ENCODE measurements at regions not wholly inside any gene's neighbourhood (a gene's known extent, or its start where the extent isn't known, plus 50 kb on each side); places are given as distances from the start of the nearest gene placed in this dataset.

DNA sequence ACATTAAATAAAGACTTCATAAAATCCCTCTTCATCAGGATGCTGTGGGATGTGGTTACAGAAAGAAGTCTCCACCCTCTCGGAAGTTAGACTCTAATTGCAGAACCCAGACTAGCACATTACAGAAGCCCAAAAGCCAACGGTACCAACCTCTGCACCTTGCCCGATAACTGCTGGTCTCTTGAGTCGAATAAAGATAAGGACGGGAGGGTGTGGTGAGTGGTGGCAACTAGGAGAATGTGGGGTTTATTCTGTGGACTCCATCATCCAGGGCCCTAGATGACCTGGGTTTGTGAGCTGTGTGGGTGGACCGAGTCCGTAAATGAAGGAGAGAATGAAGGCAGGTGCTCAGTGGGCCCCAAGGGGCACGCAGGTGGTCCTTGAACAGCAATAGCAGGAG, 462.8 kb upstream of the ID2 start:
- TF ChIP-seq CTCF (IDR thresholded peaks at IDR 0.05) (no peak), POLR2AphosphoS5 (IDR thresholded peaks at IDR 0.05) (no peak), POLR2A (IDR thresholded peaks at IDR 0.05) (no peak), EP300 (IDR thresholded peaks at IDR 0.05) (no peak)
- Histone ChIP-seq H3K36me3 (no peaks in the 10 kb centered on the region), H3K27ac (no peak overlapping the region)

DNA sequence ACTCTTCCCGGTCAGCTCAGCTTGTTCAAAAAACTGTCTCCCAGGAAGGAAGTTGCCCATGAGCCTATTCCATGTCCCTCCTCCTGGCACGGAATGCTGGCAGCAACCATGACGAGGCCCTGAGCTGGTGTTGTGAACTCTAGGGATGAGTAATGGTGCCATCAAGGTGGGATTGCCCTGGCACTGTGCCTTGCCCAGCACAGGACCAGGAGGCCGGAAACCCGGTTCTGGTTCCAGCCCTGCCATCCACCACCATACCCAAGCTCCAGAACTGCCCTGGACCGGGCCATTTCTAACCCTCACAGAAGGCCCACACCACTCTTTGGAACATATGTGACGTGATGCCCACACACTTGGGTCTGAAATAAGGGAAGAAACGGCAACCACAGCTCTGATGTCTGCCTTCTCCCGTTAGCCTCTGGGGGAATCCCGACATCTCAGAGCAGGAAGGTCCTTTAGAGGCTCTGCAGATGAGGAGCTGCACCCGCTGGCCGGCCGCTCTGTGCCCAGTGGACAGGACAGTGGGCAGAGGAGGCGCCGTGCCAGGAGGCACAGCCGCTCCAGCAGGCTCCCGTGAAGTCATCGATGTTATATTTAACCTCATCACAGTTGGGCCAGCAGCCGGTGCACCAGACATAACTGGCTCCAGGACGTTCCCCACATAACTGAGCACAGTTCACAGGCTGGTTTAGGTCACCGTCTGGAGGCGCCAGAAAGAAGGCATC, 462.1 kb upstream of the ID2 start:
- TF ChIP-seq EP300 (IDR thresholded peaks at IDR 0.05) (no peak), POLR2AphosphoS5 (IDR thresholded peaks at IDR 0.05) (peak in 1 of 3 donors; percentile 3)
- Histone ChIP-seq H3K27me3 (no peaks in the 10 kb centered on the region), H3K36me3 (no peaks in the 10 kb centered on the region), H3K9me3 (no peaks in the 10 kb centered on the region), H3K4me1 (no peaks in the 10 kb centered on the region), H3K4me3 (no peak overlapping the region), H3K27ac (peak overlapping the region in 1 of 5 donors; percentile 30)
- WGBS, 5 donors: 88 to 96% (median 92%) methylated on average over 20 to 22 of the region's 22 CpGs
- DNase-seq: peak in 1 of 2 donors; percentile 32
- intact Hi-C loops (cut with DNase I; ENCODE audit: low total_unique reads): no loop called here

More for the DNA sequence above, 462.8 kb upstream of the ID2 start:
- intact Hi-C loops (cut with DNase I; ENCODE audit: low total_unique reads): no loop called here
- Histone ChIP-seq H3K27me3 (no peaks in the 10 kb centered on the region), H3K9me3 (no peaks in the 10 kb centered on the region), H3K4me1 (no peaks in the 10 kb centered on the region), H3K4me3 (no peak overlapping the region)
- 58 to 77% (median 68%) methylated on average over 8 of the region's 8 CpGs for WGBS, 5 donors
- no peak for DNase-seq

DNA sequence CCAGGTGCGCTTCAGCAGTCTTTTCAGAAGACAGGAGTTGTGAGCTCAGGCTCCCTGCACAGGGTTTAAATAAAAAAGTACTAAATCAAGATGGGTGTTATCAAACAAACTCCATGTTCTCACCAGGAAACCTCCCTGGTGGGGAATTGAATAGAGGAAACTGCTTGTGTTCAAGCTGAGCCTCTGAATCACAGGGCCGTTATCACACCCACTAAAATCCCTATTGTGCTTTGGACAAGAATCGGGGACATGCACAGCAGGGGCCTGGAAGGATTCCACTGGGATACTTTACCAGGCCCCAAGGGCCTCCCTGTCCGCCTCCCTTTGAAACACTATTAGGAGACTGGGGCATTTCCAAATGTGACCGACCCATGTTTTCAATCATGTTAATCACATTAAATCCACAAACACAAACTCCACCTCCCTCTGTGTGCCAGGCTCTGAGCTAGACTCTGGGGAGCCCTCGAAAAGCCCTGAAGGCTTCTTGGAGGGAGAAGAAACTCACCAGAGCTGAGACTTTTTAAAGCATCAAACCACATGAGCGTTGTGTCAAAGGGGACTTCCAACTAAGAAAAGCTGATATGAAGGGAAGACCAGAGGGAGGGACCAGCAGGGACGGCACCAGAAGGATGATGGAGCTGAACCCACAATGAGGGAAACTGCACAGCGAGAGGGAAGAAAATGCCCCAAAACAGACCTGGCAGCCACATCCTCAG, 458.7 kb upstream of the ID2 start:
- H3K27ac ChIP-seq: no peak overlapping the region
- H3K9me3 ChIP-seq: no peaks in the 10 kb centered on the region
- no peaks in the 10 kb centered on the region for H3K4me1 ChIP-seq
- no peak overlapping the region for H3K4me3 ChIP-seq
- no peaks in the 10 kb centered on the region for H3K27me3 ChIP-seq
- DNase-seq: no peak
- H3K36me3 ChIP-seq: no peaks in the 10 kb centered on the region
- TF ChIP-seq POLR2AphosphoS5 (IDR thresholded peaks at IDR 0.05) (no peak), CTCF (IDR thresholded peaks at IDR 0.05) (no peak), POLR2A (IDR thresholded peaks at IDR 0.05) (no peak), EP300 (IDR thresholded peaks at IDR 0.05) (no peak)
- whole genome bisulfite sequencing, 5 donors: 84 to 94% (median 90%) methylated on average over 9 of the region's 9 CpGs
- intact Hi-C loops (cut with DNase I; ENCODE audit: low total_unique reads): no loop called here

- intact Hi-C loops (cut with DNase I; ENCODE audit: low total_unique reads): no loop called here
- DNase-seq: no peak
- TF ChIP-seq EP300 (IDR thresholded peaks at IDR 0.05) (no peak), POLR2A (IDR thresholded peaks at IDR 0.05) (no peak), CTCF (IDR thresholded peaks at IDR 0.05) (no peak), POLR2AphosphoS5 (IDR thresholded peaks at IDR 0.05) (no peak)
- H3K27me3 ChIP-seq: no peaks in the 10 kb centered on the region
- no peaks in the 10 kb centered on the region for H3K4me1 ChIP-seq
- H3K27ac ChIP-seq: no peak overlapping the region
- no peak overlapping the region for H3K4me3 ChIP-seq
- 88 to 94% (median 89%) methylated on average over 16 to 18 of the region's 18 CpGs for WGBS, 5 donors
- no peaks in the 10 kb centered on the region for H3K36me3 ChIP-seq
- no peaks in the 10 kb centered on the region for H3K9me3 ChIP-seq
These were observed 458.0 kb upstream of the ID2 start for GRCh38 chr2:8223695-8224346.
